Mucosa of stomach (tissue), 1 donor: ENCODE measurements at regions not wholly inside any gene's neighbourhood (a gene's known extent, or its start where the extent isn't known, plus 50 kb on each side); places are given as distances from the start of the nearest gene placed in this dataset.

ENCODE experiments used
- H3K27me3 ChIP-seq: one replicate; pipeline ENCODE4 v1.7.0; 2013; ENCODE audit warnings: mild to moderate bottlenecking, low read length; ENCODE audit not compliant: control insufficient read depth, insufficient read depth
- H3K36me3 ChIP-seq: one replicate; pipeline ENCODE4 v1.7.0; 2013; ENCODE audit warnings: low read length; ENCODE audit not compliant: control insufficient read depth, insufficient read depth
- H3K4me1 ChIP-seq: one replicate; pipeline ENCODE4 v1.7.0; 2013; ENCODE audit warnings: mild to moderate bottlenecking, low read length; ENCODE audit not compliant: control insufficient read depth, insufficient read depth
- H3K4me3 ChIP-seq: one replicate; pipeline ENCODE4 v1.7.0; 2013; ENCODE audit warnings: low read length
- H3K9ac ChIP-seq: one replicate; pipeline ENCODE4 v1.7.0; 2013; ENCODE audit warnings: mild to moderate bottlenecking, low read length, moderate library complexity
- H3K9me3 ChIP-seq: one replicate; pipeline ENCODE4 v1.7.0; 2013; ENCODE audit warnings: mild to moderate bottlenecking, low read length, moderate library complexity; ENCODE audit not compliant: control insufficient read depth
- donor health status: Pancreatic carcinoma.

DNA sequence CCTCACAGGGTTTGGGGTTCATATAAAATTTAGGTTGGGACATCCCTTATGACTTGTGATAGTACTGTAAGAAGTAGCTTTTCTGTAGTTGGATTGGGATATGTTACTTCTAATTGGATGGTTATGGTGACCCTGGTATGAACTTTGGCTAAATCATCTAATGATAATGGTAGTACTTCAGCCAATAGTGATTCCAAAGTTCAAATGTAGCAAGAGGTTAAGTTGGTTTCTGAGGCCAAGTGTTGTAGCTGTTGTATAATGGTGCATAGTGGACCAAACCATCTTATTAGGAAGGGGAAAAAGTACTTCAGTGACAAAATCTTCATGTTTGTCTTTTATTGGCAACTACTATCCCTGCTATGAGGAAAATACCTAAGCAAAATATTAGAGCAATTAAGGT, 542.1 kb upstream of the IGFBP3 start:
- Histone ChIP-seq H3K36me3 (no peaks in the 10 kb centered on the region), H3K27me3 (no peaks in the 10 kb centered on the region), H3K4me1 (no peaks in the 10 kb centered on the region), H3K9me3 (peaks cover 9% of the 10 kb centered on the region), H3K4me3 (no peak overlapping the region), H3K9ac (no peak overlapping the region)

DNA sequence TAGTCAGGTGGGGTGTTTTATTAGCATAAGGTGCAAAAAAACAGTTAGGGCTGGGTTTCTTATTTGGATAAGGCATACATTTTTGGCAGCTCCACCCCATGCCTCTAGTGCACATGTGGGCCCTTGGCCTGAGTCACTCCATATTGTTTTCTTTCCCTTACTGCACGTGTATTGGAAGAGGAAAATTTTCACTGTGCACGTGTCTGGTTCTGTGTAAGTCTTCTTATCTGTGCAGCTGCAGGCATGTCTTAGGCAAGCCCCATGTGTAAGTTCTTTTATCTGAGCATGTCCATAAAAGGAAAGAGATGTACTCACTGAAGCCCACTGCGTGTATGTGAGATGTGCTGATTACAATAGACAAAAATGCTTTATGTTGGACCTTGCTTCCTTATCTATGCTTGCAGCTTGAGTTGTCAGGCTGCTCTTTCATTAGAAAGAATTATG, 540.3 kb upstream of the IGFBP3 start:
- no peak overlapping the region for H3K4me3 ChIP-seq
- H3K9ac ChIP-seq = no peak overlapping the region
- H3K4me1 ChIP-seq = no peaks in the 10 kb centered on the region
- H3K27me3 ChIP-seq = no peaks in the 10 kb centered on the region
- H3K9me3 ChIP-seq = peaks cover 4% of the 10 kb centered on the region
- H3K36me3 ChIP-seq = no peaks in the 10 kb centered on the region

DNA sequence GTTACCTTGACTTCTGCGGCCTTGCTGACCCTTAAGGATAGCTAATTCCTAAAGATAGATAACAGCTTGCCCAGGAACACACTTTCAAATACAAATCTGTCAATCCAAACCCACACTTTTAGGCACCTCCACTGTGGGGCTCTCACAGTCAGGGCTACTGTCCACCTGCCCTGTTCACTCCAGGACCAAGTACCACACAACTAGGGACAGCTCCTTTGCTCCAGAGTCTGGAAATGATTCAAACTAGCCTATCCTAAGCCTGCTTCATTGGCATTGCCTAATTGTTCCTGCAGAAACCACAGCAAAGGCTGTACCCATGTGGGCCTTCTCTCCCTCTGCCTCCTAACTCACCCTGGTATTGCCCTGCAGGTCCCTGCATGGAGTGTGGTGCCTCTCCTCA, 538.9 kb upstream of the IGFBP3 start:
- no peak overlapping the region for H3K4me3 ChIP-seq
- peaks cover 4% of the 10 kb centered on the region for H3K9me3 ChIP-seq
- no peak overlapping the region for H3K9ac ChIP-seq
- H3K36me3 ChIP-seq = no peaks in the 10 kb centered on the region
- H3K27me3 ChIP-seq = no peaks in the 10 kb centered on the region
- no peaks in the 10 kb centered on the region for H3K4me1 ChIP-seq

DNA sequence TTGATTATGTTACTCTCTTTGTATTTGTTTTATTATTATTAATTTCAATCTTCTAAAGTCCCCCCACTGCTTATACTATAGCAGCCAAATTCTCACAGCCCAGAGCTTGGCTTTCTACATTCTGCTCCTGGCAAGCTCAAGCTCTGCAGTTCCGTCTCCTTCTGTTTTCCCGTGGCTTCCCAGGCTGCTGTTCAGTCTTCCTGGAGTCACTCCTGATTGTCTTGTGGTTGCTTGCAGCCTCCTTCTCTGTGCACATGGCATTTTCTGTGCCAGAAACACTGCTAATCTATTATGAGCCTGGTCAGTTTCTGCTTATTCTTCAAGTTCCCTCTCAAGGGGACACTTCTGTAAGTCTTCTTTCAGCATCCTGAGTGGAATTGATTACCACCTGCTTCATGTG, 533.7 kb upstream of the IGFBP3 start:
- Histone ChIP-seq H3K36me3 (no peaks in the 10 kb centered on the region), H3K9me3 (no peaks in the 10 kb centered on the region), H3K27me3 (no peaks in the 10 kb centered on the region), H3K4me1 (no peaks in the 10 kb centered on the region), H3K9ac (no peak overlapping the region), H3K4me3 (no peak overlapping the region)

DNA sequence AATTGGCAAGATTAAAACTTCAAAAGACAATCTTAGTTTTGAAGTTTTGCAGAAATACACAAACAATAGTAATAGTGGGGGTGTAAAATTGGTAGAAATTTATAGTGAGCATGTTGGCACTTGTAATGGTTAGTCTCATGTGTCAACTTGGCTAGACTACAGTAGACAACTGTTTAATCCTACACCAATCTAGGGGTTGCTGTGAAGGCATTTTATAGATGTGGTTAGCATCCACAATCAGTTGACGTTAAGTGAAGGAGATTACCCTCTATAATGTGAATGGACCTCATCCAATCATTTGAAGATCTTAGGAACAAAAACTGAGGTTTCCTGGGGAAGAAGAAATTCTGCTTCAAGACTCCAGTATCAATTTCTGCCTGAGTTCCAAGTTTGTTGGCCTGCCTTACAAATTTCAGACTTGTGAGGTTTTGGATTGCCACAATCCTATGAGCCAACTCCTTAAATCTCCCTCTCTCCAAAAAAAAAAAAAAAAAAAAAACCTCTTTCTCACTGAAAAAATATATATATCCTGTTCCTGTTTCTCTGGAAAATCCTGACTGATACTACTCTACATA, 531.6 kb upstream of the IGFBP3 start:
- no peaks in the 10 kb centered on the region for H3K36me3 ChIP-seq
- no peak overlapping the region for H3K4me3 ChIP-seq
- no peak overlapping the region for H3K9ac ChIP-seq
- no peaks in the 10 kb centered on the region for H3K27me3 ChIP-seq
- H3K9me3 ChIP-seq = no peaks in the 10 kb centered on the region
- no peaks in the 10 kb centered on the region for H3K4me1 ChIP-seq

DNA sequence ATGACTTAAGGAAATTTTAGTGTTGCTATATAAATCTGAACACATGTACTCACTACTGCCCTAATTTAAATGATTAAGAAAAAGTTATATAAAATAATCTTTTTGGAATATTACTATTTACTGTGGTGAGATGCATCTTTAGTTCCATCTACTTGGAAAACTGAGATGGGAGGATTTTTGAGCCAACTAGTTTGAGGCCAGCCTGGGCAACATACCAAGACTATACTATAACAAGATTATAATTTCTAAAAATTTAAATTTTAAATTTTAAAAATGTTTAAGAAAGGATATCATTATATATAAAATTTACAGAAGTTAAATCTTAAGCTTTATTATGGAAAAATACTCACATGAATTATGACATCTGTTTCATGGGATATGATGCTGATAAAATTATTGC, 530.8 kb upstream of the IGFBP3 start:
- H3K36me3 ChIP-seq = no peaks in the 10 kb centered on the region
- H3K9me3 ChIP-seq = no peaks in the 10 kb centered on the region
- H3K27me3 ChIP-seq = no peaks in the 10 kb centered on the region
- no peak overlapping the region for H3K9ac ChIP-seq
- no peak overlapping the region for H3K4me3 ChIP-seq
- no peaks in the 10 kb centered on the region for H3K4me1 ChIP-seq

DNA sequence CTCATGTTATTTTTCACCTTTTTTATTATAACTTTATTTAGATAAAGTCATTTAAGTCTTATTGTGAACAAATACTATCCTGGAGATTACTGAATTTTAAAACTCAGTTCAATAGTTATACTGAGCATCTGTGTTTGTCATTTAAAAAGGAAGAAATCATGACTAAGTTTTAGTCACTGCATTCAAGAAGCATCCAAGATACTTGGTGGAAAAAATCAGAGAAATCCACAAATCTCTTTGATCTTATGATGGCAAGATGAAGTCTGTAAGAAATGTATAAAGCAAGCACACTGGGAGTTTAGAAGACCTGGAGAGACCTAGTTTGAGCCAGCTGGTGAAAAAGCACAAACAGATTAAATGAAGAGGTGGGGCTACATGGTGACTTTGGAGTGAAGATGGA, 529.8 kb upstream of the IGFBP3 start:
- Histone ChIP-seq H3K9ac (no peak overlapping the region), H3K4me3 (no peak overlapping the region), H3K9me3 (no peaks in the 10 kb centered on the region), H3K36me3 (no peaks in the 10 kb centered on the region), H3K4me1 (no peaks in the 10 kb centered on the region), H3K27me3 (no peaks in the 10 kb centered on the region)

DNA sequence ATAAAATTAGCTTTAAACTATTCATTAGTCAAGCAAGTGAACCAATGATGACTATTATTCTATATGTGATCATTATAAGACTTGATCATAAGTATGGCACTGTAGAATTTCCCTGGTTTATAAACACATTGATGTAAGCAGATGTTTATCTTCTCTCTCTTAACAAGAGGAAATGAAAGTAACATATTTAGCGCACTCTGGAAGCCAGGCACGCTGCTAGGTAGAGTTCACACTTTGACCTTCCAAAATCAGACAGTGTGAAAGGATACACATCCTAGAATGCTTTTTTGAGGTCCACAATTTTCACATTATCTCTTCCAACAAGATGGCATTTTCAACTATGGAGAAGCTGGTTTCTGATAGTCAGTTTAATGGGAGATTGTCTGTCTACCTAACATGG, 529.4 kb upstream of the IGFBP3 start:
- H3K4me1 ChIP-seq = no peaks in the 10 kb centered on the region
- no peak overlapping the region for H3K4me3 ChIP-seq
- no peak overlapping the region for H3K9ac ChIP-seq

DNA sequence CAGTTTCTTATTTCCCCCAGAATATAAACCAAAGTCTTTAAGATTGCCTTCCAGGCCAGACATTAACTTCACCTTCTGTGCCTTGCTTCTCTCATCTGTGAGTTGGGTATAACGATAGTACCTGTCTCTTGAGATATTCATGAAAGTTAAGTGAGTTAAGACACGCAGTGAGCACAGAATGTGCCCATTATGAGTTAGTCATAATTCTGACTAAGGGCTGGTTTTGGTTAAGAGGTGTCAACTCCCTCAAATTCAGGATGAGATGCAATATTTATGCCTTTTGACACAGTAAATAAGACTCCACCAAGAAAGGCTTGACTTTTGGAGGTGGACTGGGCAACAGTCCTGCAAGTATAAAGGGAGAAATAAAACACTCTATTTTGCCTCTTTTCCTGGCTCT, 528.7 kb upstream of the IGFBP3 start:
- no peaks in the 10 kb centered on the region for H3K27me3 ChIP-seq
- H3K9ac ChIP-seq = no peak overlapping the region
- H3K4me3 ChIP-seq = no peak overlapping the region
- no peaks in the 10 kb centered on the region for H3K9me3 ChIP-seq
- H3K36me3 ChIP-seq = no peaks in the 10 kb centered on the region
- H3K4me1 ChIP-seq = no peaks in the 10 kb centered on the region

More for the DNA sequence above, 529.4 kb upstream of the IGFBP3 start:
- H3K9me3 ChIP-seq = no peaks in the 10 kb centered on the region
- H3K27me3 ChIP-seq = no peaks in the 10 kb centered on the region
- H3K36me3 ChIP-seq = no peaks in the 10 kb centered on the region

DNA sequence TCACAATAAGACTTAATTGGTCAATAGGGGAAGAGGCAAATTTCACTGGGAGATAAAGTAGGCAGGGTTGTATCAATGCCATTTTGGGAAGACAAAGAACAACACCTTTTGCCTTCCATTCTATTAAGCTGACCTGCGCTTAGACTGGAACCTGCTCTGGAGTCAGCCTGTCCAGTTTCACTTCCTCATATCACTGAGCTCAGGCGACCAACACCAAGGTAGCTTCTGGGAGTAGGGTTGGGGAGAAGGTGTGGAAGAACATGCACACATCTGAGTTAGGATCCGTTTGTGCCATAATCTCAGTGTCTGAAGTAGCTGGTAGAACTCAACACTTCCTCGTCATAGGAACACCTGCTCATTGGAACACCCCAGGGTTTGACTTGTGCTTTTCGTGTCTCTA, 527.4 kb upstream of the IGFBP3 start:
- Histone ChIP-seq H3K9ac (no peak overlapping the region), H3K4me1 (no peaks in the 10 kb centered on the region), H3K36me3 (no peaks in the 10 kb centered on the region), H3K9me3 (no peaks in the 10 kb centered on the region), H3K27me3 (no peaks in the 10 kb centered on the region), H3K4me3 (no peak overlapping the region)

DNA sequence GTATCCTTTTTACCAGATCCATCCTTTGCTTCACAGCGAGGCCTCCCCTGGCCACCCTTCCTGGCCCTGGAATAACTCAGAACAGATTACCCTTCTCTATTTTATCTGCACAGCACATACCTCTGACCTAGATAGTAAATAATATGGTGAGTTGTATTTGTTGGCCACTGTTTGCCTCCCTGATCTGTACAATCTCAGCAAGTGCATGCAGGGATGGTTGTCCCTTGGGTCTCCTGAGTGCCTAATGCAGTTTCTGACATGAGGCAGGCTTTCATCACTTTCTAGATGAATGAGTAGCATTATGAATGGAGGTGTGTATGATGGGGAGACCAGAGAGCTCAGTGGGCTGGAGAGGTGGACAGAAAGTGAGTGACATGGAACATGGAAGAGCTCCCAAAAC, 525.1 kb upstream of the IGFBP3 start:
- Histone ChIP-seq H3K4me3 (no peak overlapping the region), H3K9me3 (no peaks in the 10 kb centered on the region), H3K27me3 (no peaks in the 10 kb centered on the region), H3K4me1 (no peaks in the 10 kb centered on the region), H3K9ac (no peak overlapping the region), H3K36me3 (no peaks in the 10 kb centered on the region)

DNA sequence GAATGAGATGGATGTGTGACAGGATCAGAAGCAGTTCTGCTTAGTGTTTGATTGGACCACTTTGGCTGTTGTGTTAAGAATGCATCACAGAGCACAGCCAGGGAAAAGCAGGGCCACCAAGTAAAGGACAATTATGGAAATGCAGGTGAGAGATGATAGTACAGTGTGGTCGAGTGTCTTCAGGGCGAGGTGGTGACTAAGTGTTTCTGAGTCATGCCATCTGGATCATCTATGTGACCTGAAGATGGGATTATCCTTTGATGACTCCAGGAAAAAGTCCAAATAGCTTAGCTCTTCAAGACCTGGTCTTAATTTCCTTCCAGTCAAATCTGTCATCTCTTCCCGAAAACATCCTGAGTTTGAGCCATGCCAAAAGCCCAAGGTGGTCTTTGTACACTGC, 523.2 kb upstream of the IGFBP3 start:
- H3K36me3 ChIP-seq = no peaks in the 10 kb centered on the region
- no peaks in the 10 kb centered on the region for H3K4me1 ChIP-seq
- no peaks in the 10 kb centered on the region for H3K27me3 ChIP-seq
- H3K9ac ChIP-seq = no peak overlapping the region
- no peak overlapping the region for H3K4me3 ChIP-seq
- no peaks in the 10 kb centered on the region for H3K9me3 ChIP-seq

DNA sequence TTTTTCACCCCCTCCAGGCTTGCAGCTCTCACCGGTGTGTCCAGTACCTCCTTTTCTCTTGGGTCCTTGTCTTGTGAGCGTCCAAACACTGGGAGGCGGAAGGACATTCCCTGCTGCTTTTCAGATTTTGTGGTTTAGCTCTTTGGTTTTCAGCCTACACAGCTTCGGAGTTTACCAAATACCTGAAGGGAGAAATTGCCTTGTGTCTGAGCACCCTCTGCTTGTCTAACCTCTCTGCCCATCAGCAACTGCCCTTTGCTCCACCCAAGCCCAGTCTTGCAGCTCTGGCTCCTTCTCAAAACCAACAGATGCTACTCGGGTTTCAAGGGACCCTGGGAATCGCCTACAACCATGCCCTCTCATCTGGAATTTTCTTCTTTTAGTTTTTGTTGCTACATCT, 519.1 kb upstream of the IGFBP3 start:
- Histone ChIP-seq H3K27me3 (no peaks in the 10 kb centered on the region), H3K36me3 (no peaks in the 10 kb centered on the region), H3K9ac (no peak overlapping the region), H3K4me3 (no peak overlapping the region), H3K9me3 (no peaks in the 10 kb centered on the region), H3K4me1 (no peaks in the 10 kb centered on the region)
